ENCODE measurements at regions not wholly inside any gene's neighbourhood (a gene's known extent, or its start where the extent isn't known, plus 50 kb on each side); places are given as distances from the start of the nearest gene placed in this dataset.
"Not testable (repeated sequence)": the region's sequence is repeated elsewhere in the genome, so short reads cannot be mapped to it uniquely, and the experiment has no call there.

DNA sequence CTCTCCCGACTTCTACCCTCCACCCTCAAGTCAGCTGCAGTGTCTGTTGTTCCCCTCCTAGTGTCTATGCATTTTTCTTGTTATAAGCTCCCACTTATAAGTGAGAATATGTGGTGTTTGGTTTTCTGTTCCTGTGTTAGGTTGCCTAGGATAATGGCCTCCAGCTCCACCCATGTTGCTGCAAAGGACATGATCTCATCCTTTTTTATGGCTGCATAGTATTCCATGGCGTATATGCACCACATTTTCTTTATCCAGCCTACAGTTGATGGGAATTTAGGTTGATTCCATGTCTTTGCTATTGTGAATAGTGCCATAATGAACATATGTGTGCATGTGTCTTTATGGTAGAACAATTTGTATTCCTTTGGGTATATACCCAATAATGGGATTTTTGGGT lies 80.7 kb downstream of the SPTSSA start:
- not testable (repeated sequence) for DNase-seq (ENCODE audit: low read depth in 2 of 2)

DNA sequence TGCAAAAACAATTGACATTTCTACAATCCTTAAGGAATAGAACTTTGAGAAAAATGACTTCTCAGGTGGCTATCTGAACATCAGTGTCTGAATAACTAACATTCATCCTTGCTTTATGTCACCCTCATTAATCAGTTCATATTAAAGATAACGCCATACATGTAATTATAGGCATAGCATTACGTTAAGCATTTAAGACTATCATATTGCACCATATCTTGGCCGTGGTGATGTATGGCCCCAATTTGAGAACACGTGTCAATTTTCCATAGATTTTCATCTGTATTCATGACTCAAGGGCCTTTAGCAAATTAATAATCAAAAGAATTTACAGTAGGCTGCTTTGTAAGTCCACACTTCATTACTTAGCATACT lies 81.6 kb downstream of the SPTSSA start:
- no peak for DNase-seq (ENCODE audit: low read depth in 2 of 2)

DNA sequence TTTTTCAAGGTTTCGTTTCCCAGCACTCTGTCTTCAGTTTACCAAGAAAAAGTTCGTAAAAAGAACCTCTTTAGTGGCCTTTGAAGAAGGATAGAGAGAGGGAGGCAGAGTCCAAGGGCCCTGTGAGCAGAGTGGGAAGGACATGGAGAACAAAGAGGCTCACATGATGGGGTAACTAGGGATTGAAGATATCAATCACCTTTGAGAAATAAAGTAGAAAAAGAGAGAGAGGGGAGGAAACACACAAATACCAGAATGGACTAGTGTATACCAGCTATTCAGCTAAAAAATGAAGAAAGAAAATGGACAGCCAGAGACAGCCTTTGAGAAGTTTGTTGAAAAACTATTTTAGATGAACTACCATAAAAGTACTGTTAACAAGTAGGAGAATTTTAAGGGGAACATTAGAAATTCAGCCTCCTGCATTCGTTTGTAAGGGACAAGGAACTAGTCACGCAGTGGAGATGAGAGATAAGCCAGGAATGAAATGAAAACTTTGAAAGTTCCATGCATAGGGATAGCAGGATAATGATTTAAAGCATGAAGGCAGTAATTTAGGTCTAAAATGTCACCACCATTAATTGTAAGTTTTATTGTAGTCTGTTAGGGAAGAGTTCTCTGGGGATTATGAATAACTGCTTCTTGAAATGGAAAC lies 82.1 kb downstream of the SPTSSA start:
- no peak for DNase-seq (ENCODE audit: low read depth in 2 of 2)

GRCh38 chr14:34376649-34377267 lies 85.3 kb downstream of the SPTSSA start:
- no peak for DNase-seq (ENCODE audit: low read depth in 2 of 2)

- no peak for DNase-seq (ENCODE audit: low read depth in 2 of 2)
Measured at GRCh38 chr14:34374998-34375740, 86.9 kb downstream of the SPTSSA start.

- no peak for DNase-seq (ENCODE audit: low read depth in 2 of 2)
Measured at GRCh38 chr14:34373191-34373590, 88.8 kb downstream of the SPTSSA start.

DNA sequence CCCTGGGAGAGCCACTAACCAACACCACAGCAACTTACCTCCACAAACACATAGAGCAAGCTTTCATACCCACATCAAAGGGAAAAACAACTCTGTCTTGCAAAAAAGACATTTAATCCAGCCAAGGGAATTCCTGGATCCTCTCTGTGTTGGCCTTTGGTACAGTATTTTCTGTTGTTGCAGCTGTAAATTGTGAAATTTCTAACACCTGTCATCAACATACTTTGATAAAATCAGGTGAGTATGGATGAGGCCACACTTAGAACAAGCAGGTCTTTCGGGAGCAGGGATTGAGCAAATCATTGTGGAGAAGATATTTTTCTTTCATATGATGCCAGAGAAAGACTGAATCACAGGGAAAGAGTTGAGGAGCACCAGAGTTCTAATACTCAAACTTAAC lies 89.3 kb downstream of the SPTSSA start:
- no peak for DNase-seq (ENCODE audit: low read depth in 2 of 2)

DNA sequence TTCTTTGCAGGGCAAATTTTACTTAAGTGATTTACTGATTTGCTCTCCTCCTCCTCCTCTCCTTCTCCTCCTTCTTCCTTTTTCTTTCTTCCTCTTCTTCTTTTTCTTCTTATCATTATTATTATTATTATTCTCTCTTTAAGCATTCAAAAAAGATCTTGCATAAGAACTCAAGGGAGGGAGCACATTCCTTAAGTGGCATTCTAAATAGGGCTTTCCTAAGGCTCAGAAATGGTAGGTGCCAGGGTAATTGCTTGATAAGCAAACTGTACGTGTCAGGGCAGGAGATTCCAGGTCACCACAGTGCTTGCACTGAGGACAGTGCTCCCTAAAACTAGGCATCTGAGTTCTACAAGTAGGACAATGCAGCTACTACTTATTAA lies 92.4 kb downstream of the SPTSSA start:
- no peak for DNase-seq (ENCODE audit: low read depth in 2 of 2)

- DNase-seq (ENCODE audit: low read depth in 2 of 2), result no peak
Measured at GRCh38 chr14:34368971-34369647, 92.9 kb downstream of the SPTSSA start.

DNA sequence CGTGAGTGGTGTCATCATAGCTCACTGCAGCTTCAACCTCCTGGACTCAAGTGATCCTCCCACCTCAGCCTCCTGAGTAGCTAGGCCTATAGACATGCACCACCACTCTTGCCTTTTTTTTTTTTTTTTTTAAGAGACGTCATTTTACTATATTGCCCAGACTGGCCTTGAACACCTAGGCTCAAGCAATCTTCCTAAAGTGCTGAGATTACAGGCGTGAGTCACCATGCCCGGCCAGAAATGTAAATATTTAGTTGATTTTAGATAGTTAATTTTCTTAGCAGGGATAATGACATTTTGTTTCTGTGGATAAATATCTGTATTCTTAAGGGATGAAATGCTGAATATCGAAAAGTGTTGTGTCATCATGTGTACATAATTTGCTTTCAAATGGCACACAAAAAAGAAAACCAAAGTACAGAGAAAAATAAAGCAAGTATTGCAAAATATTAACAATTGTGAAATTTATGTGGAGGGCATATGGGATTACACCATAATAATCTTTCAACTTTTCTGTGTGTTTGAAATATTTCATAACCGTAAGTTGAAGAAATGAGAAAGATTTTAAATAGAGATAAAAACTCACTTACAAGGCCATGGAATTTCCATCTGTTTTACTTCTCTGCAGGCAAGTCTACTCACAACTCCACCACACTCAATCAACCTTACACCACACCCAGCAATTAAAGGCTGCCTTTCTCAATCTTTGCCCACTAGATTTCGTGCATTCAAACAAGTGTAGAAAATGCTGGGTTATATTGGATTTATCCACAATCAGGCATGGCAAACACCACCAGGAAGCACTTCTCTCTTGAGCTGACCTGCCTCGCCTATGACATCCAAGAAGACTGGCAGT lies 93.7 kb downstream of the SPTSSA start:
- no peak for DNase-seq (ENCODE audit: low read depth in 2 of 2)

GRCh38 chr14:34365309-34365915 lies 96.6 kb downstream of the SPTSSA start:
- DNase-seq (ENCODE audit: low read depth in 2 of 2), result no peak

GRCh38 chr14:34364201-34364600 lies 97.8 kb downstream of the SPTSSA start:
- no peak for DNase-seq (ENCODE audit: low read depth in 2 of 2)

GRCh38 chr14:34363733-34364134 lies 98.3 kb downstream of the SPTSSA start:
- no peak for DNase-seq (ENCODE audit: low read depth in 2 of 2)

GRCh38 chr14:34362641-34363251 lies 99.3 kb downstream of the SPTSSA start:
- DNase-seq (ENCODE audit: low read depth in 2 of 2), result no peak

GRCh38 chr14:34361504-34362011 lies 100.5 kb downstream of the SPTSSA start:
- no peak for DNase-seq (ENCODE audit: low read depth in 2 of 2)

- no peak for DNase-seq (ENCODE audit: low read depth in 2 of 2)
Measured at GRCh38 chr14:34359420-34360117, 102.5 kb downstream of the SPTSSA start.

DNA sequence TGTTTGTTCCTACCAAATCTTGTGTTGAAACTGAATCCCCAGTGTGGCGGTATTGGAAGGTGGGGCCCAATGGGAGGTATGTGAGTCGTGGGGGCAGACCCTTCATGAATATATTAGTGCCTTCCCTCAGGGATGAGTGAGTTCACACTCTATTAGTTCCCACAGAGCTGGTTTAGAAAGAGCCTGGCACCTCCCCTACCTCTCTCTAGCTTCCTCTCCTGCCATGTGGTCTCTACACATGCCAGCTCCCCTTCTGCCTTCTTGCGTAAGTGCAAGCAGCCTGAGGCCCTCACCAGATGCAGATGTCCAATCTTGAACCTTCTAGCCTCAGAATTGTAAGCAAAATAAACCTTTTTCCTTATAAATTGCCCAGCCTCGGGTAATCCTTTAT lies 105.8 kb downstream of the SPTSSA start:
- DNase-seq (ENCODE audit: low read depth in 2 of 2), result no peak

DNA sequence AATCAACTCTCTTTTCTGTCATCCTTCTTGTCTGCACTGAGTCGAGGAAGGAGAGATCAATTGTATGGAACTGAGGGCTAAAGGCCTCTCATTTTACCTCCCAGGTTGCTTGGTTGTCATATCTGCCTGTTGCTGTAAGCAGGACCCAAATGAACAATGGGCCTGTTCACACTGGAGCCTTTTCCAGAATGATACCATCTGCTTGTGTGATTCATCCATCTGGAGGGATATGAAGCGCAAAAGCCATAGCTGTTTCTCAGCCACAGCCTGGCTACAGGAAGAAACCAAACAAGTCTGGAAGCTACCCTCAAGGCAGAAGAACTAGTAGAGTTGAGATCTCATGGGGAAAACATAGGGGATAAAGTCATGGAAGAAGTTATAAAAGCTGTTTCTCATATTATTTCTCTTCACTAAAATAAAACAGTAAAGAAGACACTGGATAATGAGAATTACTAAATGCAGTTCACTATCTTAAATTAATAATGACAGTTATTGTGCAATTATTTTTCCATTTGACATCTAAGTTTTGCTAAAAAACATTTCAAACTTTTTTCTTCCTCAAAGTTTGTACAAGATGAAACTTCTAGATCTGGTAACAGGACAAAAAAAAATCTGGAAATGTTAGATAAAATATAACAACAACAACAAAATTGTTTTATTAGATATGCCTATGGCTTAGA lies 106.3 kb downstream of the SPTSSA start:
- no peak for DNase-seq (ENCODE audit: low read depth in 2 of 2)

GRCh38 chr14:34354556-34354955 lies 107.5 kb downstream of the SPTSSA start:
- DNase-seq (ENCODE audit: low read depth in 2 of 2), result no peak

All from stimulated activated CD8-positive, alpha-beta memory T cell treated with anti-CD3 and anti-CD28 coated beads, Interleukin-7, amount 100 ng/mL, for 1 hour (primary cell).